HT-29 (cell line): ENCODE measurements at regions not wholly inside any gene's neighbourhood (a gene's known extent, or its start where the extent isn't known, plus 50 kb on each side); places are given as distances from the start of the nearest gene placed in this dataset.
A peak's percentile ranks its signal among the peaks of the same experiment; 100 is the strongest.
"Not testable (repeated sequence)": the region's sequence is repeated elsewhere in the genome, so short reads cannot be mapped to it uniquely, and the experiment has no call there.

Experiments used
- DNase-seq: peaks from one replicate; pipeline ENCODE4 v3.0.0-alpha.2; 2015; ENCODE audit warnings: low spot score

DNA sequence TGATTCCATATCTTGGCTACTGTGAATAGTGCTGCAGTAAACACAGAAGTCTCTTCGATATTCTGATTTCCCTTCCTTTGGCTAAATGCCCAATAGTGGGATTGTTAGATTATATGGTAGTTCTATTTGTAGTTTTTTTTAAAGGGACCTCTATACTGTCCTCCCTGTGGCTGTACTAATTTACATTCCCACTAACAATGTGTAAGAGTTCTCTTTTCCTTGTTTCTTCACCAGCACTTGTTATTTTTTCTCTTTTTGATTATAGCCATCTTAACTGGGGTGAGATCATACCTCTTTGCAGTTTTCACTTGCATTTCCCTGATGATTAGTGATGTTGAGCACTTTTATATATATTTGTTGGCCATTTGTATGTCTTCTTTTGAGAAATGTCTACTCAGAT is 102.0 kb downstream of the CARTPT start:
- no peak for DNase-seq

DNA sequence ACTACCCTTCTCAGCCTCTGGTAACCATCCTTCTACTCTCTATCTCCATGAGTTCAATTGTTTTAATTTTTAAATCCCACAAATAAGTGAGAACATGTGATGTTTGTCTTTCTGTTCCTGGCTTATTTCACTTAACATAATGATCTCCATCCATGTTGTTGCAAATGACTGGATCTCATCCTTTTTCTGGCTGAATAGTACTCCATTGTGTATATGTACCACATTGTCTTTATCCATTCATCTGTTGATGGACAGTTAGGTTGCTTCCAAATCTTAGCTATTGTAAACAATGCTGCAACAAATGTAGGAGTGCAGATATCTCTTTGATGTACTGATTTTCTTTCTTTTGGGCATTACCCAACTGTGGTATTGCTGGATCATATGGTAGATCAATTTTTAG is 103.0 kb downstream of the CARTPT start:
- DNase-seq = not testable (repeated sequence)

DNA sequence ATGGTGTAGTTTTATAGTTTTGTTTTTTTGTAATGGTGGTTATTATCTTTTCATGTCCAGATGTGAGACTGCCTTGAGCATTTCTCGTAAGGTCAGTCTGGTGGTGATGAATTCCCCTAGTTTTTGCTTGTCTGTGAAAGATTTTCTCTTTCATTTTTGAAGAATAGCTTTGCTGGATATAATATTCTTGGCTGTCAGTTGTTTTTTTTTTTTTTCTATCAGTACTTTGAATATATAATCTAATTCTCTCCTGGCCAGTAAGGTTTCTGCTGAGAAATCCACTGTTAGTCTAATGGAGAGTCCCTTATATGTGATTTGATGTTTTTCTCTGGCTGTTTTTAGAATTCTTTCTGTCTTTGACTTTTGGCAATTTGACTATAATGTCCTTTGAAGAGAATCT is 106.9 kb downstream of the CARTPT start:
- no peak for DNase-seq

DNA sequence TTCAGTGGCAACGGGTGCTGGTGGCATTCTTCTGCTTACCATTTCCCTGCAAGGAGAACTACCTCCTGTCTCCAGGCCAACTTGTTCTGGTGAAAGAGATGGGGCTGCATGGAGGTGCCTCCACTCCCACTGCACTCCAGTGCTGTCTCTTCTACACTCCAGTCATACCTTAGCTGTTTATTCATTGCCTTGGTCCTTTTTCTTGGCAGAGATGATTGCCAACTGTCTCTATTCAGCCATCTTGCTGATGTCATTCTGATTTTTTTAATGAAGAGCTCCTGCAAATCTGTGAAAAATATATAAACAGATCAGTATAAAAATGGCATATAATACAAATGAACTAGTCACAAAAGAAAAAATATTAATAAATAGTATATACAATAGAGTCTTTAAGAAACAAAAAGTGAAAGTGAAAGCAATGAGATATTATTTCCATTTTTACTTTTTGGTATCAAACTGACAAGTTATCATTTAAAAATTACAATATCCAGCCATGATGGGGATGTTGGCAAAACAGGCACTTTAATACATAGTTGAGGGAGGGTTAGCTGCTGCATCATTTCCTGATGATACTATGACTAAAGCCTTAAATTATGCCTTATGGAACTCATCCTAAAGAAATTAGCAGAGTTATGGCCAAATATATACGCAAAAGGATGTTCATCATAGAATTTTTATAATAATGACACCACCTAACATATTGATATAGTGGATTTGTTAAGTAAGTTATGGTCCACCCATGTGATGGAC is 109.4 kb downstream of the CARTPT start:
- DNase-seq = no peak

DNA sequence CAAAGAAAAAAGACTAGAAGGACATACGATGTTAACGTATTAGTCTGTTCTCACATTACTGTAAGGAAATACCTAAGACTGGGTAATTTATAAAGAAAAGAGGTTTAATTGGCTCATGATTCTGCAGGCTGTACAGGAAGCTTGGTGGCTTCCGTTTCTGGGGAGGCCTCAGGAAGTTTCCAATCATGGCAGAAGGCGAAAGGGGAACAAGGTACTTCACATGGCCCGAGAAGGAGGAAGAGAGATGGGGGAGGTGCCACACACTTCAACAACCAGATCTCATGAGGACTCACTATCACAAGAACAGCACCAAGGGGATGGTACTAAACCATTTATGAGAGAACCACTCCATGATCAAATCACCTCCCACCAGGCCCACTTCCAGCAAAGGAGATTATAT is 110.1 kb downstream of the CARTPT start:
- DNase-seq = no peak

DNA sequence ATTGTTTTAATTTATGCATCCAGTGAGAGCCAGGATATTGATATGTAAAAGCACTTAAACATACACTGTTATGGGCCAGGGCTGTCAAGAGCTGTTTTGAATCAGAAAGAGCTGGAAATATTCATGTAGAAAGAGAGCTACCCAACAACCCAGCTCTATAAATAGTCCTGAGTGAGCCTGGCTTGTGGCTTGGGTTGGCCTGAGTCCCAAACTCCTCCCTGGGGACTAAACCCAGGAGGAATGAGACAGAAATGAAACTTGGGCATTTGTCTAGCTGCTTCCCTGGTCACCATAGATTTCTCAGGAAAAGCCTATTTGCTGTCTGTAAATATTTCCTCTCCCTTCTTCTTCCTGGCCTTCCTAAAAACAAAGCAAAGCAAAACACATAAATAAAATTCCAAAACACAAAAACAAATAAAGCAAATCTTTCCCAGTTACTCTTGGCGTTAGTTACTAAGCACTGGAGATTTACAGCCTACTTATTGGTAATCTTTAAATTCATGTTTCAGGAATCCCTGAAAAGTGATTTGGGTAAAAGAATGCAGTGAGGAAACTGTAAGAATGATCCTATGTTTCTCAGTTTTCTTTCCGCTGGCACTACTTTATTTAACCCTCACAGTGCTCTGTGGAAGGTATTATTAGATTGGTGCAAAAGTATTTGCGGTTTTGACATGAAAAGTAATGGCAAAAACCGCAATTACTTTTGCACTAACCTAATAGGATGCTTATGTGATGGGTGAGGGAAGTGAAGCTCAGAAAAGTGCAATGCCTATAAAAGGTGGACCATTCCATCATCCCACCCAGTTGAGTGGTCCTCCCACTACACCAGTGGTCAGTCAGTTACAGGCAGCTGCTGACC is 111.8 kb downstream of the CARTPT start:
- peak; percentile 59 for DNase-seq

DNA sequence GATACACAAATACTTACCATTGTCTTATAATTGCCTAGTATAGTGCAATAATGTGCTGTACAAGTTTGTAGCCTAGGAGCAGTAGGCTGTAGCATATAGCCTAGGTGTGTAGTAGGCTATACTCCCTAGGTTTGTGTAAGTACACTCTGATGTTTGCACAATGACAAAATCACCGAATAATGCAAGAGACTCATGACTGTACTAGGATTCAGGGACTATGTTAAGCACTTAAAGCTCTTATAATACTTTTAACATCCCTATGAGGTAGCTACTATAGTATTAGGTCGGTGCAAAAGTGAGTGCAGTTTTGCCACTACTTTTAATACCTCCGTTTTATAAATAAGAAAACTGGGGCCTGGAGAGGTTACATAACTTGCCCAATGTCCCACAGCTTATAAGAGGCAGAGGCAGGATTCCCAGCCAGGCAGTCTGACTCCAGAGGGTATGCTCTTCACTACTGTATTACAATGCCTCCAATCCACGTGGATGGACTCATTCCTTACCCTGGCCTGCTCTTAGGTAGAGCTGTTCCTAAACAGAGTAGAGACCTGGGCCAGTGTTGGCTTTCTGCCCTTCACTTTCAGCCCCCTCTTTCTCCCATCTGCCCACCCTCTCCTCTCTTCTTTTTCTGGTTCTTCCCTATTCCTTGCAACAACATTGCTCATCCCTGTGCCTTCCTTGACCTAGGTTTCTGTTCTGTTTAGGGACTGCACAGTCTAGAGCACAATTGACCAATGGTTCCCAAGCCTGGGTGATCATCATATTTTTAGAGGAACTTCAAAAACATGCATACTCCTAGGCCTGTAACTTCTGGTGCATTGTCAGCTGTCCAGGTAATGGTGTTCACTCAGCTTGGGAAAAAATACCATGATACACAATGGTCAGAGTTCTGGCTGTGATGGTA is 114.0 kb downstream of the CARTPT start:
- no peak for DNase-seq

DNA sequence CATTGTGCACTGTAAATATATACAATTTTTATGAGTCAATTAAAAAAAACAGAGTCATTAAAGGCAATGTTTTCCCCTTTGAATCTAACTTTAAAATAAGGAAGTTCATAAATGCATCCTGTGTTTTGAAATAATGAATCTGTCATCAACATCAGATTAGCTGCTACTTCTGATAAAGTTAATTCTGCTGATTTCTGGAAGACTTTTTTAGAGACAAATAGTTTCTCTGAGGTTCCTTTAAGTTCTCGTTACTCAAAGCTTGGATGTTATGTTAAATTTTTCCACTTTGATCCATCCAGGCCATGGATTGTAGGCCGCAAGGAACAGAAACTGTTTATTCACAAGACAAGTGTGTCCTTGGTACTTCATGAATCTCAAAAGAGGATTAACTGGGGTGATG is 115.5 kb downstream of the CARTPT start:
- DNase-seq = no peak

DNA sequence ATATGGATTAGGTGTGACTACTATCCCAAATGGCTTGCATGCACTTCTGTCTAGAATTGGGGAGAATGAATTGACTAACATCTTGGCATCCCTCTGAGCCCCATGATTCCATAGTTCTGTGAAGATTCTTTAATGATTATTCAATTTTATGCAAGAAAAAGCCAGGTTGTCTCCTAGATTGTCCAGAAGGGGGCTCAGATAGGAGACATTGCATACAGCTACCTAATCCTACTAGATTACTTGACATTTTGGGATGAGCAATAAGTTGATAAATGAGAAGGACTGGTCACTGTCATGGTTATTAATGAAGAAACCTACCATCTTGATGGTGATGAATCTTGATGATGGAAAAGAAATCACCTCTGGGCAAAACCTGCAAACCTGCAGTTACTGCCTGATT is 117.0 kb downstream of the CARTPT start:
- peak; percentile 16 for DNase-seq

DNA sequence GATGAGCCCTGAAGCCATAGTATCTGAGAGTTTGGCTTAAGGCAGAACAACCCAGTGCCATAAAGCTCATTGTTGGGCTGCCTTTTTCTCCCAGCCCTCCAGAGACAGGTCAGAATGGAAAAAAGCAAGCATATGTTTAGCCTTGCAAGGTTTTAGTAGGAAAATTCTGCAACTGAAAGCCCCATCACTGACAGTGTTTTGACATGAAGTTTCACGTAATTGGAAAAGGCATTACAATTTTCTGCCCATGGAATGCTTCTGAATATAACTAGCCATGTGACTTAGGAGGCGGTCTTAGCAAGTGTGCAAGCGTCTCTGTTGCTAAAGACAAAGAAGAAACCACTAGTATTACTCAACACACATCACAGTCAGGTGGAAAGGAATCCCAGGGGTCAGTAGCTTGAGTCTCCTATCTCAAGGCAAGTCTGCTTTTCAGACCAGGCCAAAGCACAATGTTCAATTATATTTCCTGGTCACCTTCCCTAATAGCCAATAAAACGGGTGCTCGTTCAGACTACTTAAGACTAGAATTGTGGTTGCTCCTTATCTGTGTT is 117.6 kb downstream of the CARTPT start:
- DNase-seq = no peak

DNA sequence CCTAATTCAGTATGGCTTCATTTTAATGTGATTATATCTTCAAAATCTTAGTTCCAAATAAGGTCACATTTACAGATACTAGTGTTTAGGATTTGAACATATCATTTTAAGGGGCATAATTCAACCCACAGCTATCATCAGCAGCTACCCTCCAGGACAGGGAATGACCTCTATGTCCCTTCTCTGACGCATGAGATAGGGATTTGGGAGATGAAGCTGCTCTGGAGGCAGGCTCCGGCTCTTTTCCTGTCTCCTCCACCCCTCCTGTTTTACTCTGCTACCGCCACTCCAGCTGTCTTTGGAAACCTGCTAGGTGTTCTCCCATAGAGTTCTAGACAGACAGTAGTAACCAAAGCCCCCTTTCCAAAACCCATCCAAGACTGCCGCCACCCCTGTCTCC is 119.2 kb downstream of the CARTPT start:
- no peak for DNase-seq

DNA sequence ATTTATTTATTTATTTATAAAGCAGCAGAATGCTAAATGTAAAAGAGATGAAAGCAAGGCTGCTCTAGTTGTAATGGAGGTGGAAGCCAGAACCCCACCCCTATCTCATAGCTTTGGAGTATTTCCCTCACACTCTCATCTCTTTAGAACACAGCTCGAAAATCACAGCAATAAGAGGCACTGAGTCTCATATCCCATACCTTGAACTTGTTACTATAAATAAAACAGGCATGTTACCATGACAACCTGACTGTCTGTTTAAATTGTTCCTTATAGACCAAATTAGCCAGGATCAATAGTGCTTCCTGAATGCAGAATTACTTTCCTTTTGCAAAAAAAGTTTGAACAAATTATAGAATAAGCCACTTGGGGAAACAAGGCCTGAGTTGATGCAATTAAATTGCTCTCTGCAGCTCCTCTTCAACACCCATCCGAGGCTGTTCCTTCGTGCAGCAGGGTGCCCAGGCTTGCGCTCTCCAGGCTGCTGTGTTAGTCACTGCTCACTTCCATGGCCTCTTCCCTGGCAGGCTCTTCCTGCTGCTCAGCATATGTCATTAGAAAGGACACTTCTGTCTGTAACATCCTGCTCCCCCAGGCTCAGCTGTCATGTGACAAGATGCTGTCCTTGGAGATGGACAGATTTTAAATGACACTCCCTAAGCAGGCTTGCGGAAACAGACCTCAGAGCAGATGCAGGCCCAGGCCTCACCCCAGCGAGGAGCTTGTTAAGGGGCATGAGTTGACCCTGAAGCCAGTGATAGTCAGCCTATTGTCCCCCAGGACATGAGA is 120.2 kb downstream of the CARTPT start:
- no peak for DNase-seq

DNA sequence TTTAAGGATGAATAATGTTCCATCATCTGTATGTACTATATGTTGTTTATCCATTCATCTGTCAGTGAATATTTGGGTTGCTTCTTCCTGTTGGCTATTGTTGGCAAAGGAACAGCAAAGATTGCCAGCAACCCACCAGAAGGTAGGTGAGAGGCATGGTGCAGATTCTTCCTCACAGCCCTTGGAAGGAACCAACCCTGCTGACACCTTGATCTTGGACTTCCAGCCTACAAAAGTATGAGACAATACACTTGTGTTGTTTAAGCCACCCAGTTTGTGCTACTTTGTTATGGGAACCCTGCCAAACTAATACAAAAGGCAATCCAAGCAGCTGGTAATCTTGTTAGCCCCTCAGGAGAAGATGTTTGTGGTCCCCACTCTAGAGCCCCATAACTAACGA is 122.0 kb downstream of the CARTPT start:
- no peak for DNase-seq

DNA sequence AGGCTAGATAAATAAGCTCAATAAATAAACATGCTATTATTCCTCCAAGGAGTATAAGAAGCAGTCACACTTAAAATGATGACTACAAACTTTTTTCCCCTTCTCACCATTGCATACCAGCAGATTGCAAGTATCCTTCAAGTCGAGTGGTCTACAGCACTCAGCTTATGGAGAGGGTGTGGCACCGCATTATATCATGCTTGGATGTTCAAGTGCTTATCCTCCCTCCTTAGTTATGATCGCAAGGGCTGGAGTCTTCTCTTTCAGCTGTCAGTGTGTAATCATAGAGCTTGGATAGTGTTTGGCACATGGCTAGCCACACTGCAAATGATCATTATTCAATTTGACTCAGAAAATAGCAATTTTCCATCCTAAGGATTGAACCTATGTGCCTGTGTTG is 124.0 kb downstream of the CARTPT start:
- no peak for DNase-seq

DNA sequence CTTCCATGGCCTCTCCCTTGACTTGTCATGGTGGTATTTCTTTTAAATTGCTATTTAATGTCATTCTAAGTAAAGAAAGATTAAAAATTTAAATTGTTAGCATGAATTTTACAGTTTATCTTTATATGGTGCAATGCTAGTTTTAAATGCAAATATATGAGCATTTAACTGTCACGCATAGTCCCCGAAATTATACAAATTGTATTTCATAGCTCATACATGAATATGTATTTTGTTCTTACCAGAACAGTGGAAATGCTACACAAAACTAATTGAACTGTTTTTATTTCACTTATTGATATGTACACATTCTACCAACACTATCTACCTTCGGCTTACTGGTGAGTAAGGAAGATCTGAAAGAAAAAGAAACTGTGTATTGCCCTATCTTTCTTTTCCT is 125.8 kb downstream of the CARTPT start:
- DNase-seq = no peak

DNA sequence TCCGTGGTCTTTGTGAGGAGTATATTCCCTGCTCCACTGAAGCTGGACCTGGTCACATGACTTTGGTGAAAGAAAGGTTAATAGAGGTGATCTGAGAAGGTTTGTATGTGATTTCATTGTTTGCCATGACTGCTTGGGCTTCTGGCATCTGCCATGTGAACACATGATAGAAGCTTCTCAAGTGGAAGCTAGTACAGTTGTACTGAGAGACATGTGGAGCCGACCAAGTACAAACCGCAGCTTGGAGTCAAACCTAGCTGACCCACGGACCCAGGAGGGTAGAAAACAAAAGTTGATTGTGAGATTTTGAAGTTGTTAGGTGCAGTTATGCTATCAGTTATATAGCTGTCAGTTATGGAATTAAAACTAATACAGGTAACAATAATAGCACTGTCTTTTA is 140.4 kb downstream of the CARTPT start:
- no peak for DNase-seq

DNA sequence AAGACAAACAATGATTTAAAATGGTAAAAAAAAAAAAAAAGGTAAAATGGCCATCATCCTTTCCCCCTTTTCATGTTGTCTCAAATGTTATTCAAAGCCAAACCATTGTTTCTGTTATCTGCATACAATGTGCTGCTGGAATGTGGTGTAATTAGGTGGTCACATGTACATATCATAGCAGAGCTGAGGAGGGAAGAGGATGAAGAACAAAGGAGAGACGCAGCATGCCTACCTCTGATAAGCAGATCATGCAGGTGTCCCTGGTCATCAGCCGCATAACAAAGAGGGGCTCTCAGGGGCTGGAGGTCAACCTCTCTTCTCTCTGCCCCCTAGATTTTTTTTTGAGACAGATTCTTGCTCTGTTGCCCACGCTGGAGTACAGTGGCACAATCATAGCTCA is 141.0 kb downstream of the CARTPT start:
- no peak for DNase-seq

DNA sequence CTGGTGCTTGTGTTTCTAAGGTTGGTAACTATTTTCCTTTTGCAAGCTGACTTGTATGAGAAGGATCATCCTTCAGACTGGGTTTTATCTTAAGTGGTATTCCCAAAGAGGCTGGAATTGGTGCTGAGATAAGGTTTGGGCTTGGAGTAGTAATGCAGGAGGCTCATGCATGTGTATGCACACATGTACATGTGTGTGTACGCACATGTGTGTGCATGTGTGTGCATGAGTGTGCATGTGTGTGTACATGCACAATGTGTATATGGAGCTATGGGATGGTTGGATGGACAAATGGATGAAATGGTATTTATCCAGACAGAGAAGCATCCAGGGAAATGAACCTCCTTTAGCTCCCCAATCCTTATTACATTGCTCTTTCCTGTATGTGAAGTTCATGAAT is 142.6 kb downstream of the CARTPT start:
- no peak for DNase-seq

DNA sequence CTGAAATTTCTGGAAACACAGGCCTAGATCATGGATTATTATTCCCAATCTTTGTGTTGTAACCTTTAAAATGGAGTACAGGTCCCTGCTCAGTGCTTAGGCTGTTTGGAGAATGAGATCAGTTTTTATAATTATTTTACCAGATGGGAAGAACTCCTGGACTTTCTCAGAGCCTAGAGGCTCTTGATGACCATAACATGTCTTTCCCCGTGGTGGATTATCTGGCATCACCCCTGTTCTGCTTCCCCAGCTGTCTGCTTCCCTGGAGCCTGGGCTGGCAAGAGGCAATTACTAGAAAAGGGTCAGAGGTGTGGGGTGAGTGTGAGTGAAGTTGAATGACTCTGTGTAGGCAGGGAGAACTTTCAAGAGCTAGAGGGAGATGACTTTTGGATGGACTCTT is 143.0 kb downstream of the CARTPT start:
- DNase-seq = no peak

DNA sequence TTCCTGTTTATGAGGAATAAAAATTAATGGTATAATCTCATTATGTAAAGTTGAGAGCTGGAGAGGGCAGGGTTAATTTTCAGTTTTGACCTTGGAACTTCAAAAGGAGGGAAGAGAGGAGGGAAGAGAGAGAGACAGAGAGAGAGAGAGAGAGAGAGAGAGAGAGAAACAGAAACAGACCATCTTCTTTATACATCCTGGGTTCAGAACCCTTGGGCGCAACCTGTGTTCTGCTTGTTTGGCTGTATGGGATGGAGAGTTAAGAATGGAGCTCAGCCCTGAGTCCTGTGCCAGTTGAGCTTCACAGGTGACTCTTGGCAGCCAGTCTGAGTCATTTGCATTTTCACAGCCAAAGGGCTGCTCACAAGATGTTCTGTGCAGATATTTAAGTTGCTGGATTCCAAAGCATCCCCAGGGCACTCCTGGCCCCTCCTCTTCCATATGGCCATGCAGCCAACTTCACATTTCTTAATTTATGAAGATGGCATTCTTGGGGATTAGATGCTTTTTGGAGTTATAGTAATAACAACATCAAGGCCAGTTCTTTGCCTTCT is 143.5 kb downstream of the CARTPT start:
- DNase-seq = no peak
